Stomach (tissue), 4 donors: ENCODE measurements at regions not wholly inside any gene's neighbourhood (a gene's known extent, or its start where the extent isn't known, plus 50 kb on each side); places are given as distances from the start of the nearest gene placed in this dataset.

Source experiments
- CTCF ChIP-seq, 7 experiments: fragments of 450-650 bp in 4 of 7; fragments of 200-600 bp in 3 of 7; sonication (generic) in 3 of 7; IDR thresholded peaks; one replicate each; pipeline ENCODE4 v1.5.1; 2016 to 2019; ENCODE audit warnings: antibody characterized with exemption in 7 of 7, control low read depth in 2 of 7, mild to moderate bottlenecking in 1 of 7
- POLR2A ChIP-seq, 4 donors: fragments of 450-650 bp; IDR thresholded peaks; one replicate each; pipeline ENCODE4 v1.6.1; 2016; ENCODE audit warnings: antibody characterized with exemption in 4 of 4, control low read depth in 2 of 4, mild to moderate bottlenecking in 1 of 4, moderate library complexity in 1 of 4

DNA sequence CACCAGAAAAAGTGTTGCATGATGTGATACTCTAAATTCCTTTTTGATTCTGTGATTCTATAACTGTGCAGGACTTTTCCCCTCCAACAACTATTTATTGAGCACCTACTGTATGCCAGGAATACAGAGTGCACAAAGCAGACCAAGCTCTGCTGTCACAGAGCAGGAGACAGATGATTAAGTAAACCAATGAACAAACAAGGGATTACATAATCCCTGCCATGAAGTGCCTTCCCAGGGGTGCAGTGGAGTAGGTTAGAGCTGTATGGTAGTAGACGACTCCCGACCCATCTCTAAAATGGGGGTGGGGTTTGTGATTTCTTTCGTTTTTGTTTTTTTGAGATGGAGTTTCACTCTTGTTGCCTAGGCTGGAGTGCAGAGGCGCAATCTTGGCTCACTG, 213.9 kb downstream of the TBX5 start:
- no peak for TF ChIP-seq CTCF (IDR thresholded peaks at IDR 0.05)
- TF ChIP-seq POLR2A (IDR thresholded peaks at IDR 0.05), result no peak
